ENCODE measurements at regions not wholly inside any gene's neighbourhood (a gene's known extent, or its start where the extent isn't known, plus 50 kb on each side); places are given as distances from the start of the nearest gene placed in this dataset.
"Not testable (repeated sequence)": the region's sequence is repeated elsewhere in the genome, so short reads cannot be mapped to it uniquely, and the experiment has no call there.

- H3K4me3 ChIP-seq (ENCODE audit: control insufficient read depth, low read depth, low read length), result no peak overlapping the region
- DNase-seq (ENCODE audit: low read depth), result no peak
- TF ChIP-seq CTCF (IDR thresholded peaks at IDR 0.05; ENCODE audit: control insufficient read depth, insufficient read depth, low read depth, low read length, missing control alignments), result no peak
These were observed 724.7 kb downstream of the MATN1 start for GRCh38 chr1:29998686-29999085.

- not testable (repeated sequence) for DNase-seq (ENCODE audit: low read depth); H3K4me3 ChIP-seq (ENCODE audit: control insufficient read depth, low read depth, low read length)
These were observed 725.6 kb downstream of the MATN1 start for GRCh38 chr1:29997818-29998217.

- no peak overlapping the region for H3K4me3 ChIP-seq (ENCODE audit: control insufficient read depth, low read depth, low read length)
- no peak for DNase-seq (ENCODE audit: low read depth)
- no peak for TF ChIP-seq CTCF (IDR thresholded peaks at IDR 0.05; ENCODE audit: control insufficient read depth, insufficient read depth, low read depth, low read length, missing control alignments)
These were observed 729.4 kb downstream of the MATN1 start for GRCh38 chr1:29993950-29994349.

- no peak for TF ChIP-seq CTCF (IDR thresholded peaks at IDR 0.05; ENCODE audit: control insufficient read depth, insufficient read depth, low read depth, low read length, missing control alignments)
- no peak for DNase-seq (ENCODE audit: low read depth)
- no peak overlapping the region for H3K4me3 ChIP-seq (ENCODE audit: control insufficient read depth, low read depth, low read length)
These were observed 731.6 kb downstream of the MATN1 start for GRCh38 chr1:29991815-29992214.

GRCh38 chr1:29991025-29991424 is 732.4 kb downstream of the MATN1 start:
- TF ChIP-seq CTCF (IDR thresholded peaks at IDR 0.05; ENCODE audit: control insufficient read depth, insufficient read depth, low read depth, low read length, missing control alignments), result no peak
- no peak for DNase-seq (ENCODE audit: low read depth)
- H3K4me3 ChIP-seq (ENCODE audit: control insufficient read depth, low read depth, low read length), result no peak overlapping the region

GRCh38 chr1:29990304-29990703 is 733.1 kb downstream of the MATN1 start:
- TF ChIP-seq CTCF (IDR thresholded peaks at IDR 0.05; ENCODE audit: control insufficient read depth, insufficient read depth, low read depth, low read length, missing control alignments), result no peak
- no peak overlapping the region for H3K4me3 ChIP-seq (ENCODE audit: control insufficient read depth, low read depth, low read length)
- no peak for DNase-seq (ENCODE audit: low read depth)

- DNase-seq (ENCODE audit: low read depth), result no peak
- no peak overlapping the region for H3K4me3 ChIP-seq (ENCODE audit: control insufficient read depth, low read depth, low read length)
- TF ChIP-seq CTCF (IDR thresholded peaks at IDR 0.05; ENCODE audit: control insufficient read depth, insufficient read depth, low read depth, low read length, missing control alignments), result no peak
These were observed 736.4 kb downstream of the MATN1 start for GRCh38 chr1:29986986-29987385.

Data from AG09309 (cell line).